ENCODE measurements at regions not wholly inside any gene's neighbourhood (a gene's known extent, or its start where the extent isn't known, plus 50 kb on each side); places are given as distances from the start of the nearest gene placed in this dataset.

DNA sequence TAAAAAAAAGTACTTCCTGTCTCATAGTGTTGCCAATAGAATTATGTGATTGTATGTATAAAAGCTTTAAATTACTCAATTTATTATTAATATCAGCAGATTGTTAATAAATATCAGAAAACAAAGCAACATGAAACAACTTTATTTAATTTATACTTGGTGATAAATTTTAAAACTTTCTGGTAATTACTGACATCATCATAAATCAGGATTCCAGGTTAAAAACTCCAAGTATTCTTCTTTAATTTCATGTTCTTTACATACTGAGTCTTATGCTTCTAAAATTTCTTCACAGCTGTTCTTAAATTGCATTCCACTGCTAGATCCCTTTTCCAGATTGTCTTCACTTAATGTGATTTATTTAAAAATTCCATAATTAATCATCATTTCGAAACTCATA lies 1224.5 kb downstream of the PCDH18 start:
- TF ChIP-seq, protein P1, sequence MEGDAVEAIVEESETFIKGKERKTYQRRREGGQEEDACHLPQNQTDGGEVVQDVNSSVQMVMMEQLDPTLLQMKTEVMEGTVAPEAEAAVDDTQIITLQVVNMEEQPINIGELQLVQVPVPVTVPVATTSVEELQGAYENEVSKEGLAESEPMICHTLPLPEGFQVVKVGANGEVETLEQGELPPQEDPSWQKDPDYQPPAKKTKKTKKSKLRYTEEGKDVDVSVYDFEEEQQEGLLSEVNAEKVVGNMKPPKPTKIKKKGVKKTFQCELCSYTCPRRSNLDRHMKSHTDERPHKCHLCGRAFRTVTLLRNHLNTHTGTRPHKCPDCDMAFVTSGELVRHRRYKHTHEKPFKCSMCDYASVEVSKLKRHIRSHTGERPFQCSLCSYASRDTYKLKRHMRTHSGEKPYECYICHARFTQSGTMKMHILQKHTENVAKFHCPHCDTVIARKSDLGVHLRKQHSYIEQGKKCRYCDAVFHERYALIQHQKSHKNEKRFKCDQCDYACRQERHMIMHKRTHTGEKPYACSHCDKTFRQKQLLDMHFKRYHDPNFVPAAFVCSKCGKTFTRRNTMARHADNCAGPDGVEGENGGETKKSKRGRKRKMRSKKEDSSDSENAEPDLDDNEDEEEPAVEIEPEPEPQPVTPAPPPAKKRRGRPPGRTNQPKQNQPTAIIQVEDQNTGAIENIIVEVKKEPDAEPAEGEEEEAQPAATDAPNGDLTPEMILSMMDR (IDR thresholded peaks at IDR 0.05) = no peak
- TF ChIP-seq POLR2A (IDR thresholded peaks at IDR 0.05) = no peak
